Right renal cortex interstitium (tissue), 3 donors: ENCODE measurements at regions not wholly inside any gene's neighbourhood (a gene's known extent, or its start where the extent isn't known, plus 50 kb on each side); places are given as distances from the start of the nearest gene placed in this dataset.
A peak's percentile ranks its signal among the peaks of the same experiment; 100 is the strongest.
"Not testable (repeated sequence)": the region's sequence is repeated elsewhere in the genome, so short reads cannot be mapped to it uniquely, and the experiment has no call there.

Source experiments
- DNase-seq, 3 donors: peaks; one replicate each; pipeline ENCODE4 v3.0.0-alpha.2; 2013; ENCODE audit warnings: low read depth in 3 of 3, low spot score in 2 of 3

DNA sequence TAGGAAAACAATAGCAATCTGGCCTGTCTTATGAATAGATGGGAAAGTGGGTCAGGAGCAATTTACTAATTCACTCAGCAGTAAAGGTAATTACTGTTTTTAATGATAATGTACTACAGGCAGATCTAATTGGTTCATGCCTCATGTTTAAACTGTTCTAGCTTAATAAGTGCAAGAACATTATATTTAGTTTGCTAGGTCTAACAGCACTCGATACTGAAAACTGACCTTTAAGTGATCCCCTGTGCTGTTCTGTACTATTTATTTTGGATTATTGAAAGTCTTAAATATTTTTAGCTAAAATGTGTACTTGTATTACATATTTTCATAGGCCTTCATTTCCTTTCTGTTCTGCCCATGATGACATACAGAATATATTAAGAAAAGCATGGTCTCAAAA is 998.0 kb upstream of the GJE1 start:
- DNase-seq = no peak

GRCh38 chr6:141133836-141134235 is 998.9 kb upstream of the GJE1 start:
- no peak for DNase-seq

DNA sequence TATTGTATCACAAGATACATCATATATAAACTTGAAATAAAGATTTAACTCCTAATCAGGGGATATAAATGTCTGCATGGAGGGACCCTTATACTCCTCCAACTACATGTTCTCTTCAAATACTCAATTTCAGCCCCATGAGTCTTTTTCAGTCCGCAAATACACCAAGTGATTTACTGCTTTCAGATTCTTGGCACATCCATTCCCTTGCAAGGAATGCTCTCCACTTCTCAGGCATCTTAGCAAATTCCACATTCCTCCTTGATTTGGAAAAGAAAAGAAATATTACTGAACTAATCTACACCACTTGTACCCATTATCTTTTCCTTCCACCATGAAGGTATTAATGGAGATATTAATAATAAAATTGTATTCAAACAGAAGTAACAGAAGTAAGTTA is 999.4 kb upstream of the GJE1 start:
- DNase-seq = no peak

DNA sequence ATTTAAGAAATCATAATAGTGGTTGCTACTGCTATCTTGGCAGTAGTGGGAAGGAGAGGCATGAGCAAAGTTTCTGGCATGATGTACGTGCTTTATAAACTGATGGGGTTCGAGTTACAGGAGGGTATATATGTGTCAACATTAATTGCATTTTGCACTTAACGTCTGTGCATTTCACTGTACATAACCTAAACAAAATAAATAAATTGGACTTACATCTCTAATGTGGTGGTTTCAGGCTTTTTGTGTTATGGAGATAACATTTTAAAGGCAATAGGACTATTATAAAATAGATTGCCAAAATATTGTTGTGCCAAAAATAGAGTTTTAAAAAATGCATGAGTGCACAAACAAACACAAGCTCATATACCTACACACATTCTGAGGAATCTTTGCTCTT is 1001.1 kb upstream of the GJE1 start:
- no peak for DNase-seq

DNA sequence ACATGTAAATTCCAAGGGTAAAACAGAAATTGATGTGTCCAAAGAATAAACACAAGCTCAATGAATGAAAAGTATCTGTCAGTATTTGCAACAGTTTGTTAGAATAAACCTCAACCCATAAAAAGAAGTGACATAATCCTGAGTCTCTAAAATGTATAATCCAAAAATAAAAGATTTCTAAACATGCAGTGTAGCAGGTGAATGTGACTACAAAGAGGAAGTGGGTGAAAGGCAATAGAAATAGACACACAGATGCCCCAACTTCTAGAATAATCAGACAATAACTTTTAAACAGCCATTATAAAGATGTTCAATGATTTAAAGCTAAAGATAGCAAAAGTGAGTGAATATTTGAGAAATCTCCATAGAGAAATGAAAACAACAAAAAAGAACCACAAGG is 1009.2 kb upstream of the GJE1 start:
- DNase-seq = no peak

GRCh38 chr6:141123049-141123448 is 1009.7 kb upstream of the GJE1 start:
- no peak for DNase-seq

DNA sequence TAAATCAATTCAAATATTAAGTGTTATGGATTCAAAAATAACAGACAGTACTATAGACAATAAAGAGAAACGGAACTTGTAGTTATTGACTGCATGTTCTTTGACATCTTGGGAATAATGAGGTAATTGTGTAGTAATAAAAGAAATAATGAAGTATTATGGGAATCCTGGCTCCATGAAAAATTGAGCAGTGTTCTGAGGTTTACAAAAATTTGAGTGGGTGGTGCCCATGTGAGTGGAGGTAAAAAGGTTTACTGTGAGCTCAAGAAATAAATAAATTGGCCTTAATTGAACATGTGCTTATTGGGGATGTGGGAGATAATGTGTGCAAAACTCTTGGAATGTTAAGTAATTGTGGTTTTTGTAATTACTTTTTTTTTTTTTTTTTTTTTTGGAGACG is 1013.7 kb upstream of the GJE1 start:
- DNase-seq = no peak

DNA sequence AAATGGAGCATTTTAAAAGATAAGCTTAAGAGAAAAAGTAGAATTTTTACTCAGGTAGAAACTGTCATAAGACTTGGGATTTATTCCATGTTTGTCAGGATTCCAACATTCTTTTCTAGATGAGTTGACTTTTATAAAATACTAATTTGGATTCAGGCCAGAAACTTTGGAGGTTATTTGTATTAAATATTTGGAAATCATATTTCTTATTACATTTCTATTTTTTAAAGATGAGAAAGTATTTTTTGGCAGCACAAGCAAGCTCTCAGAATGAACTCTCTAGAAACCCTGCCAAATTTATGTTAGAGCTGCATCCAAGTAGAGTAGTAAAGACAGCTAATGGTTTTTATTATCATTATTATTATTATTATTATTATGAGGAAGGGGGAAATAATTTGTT is 1014.9 kb upstream of the GJE1 start:
- DNase-seq = no peak

- DNase-seq = no peak
Measured at GRCh38 chr6:141110481-141110880, 1022.2 kb upstream of the GJE1 start.

DNA sequence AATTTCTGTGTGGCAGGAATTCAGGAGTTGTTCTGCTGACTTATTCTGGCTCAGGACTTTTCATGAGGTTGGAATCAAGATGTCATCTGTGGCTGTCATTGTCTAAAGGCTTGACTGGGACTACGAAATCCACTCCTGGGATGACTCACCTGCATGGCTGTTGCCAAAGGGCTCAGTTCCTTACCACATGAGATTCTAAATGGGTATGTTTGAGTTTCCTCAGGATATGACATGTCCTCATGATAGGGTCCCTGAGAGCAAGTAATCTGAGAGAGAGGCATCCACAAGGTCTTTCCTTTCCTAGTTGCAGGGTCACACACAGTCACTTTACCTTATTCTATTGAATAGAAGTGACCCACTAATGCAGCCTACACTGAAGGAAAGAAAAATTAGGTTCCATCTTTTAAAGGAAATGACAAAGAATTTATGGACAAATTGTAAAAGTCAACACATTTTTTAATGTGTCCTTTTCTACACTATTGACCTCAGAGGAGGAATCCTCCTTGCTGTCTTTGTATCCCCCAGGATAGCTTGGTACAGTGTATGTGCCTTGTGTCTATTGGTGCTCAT is 1025.0 kb upstream of the GJE1 start:
- DNase-seq = no peak

- peak; percentile 2 to 15 (median 5) for DNase-seq
Measured at GRCh38 chr6:141105481-141105880, 1027.2 kb upstream of the GJE1 start.

- DNase-seq = no peak
Measured at GRCh38 chr6:141103246-141103645, 1029.5 kb upstream of the GJE1 start.

DNA sequence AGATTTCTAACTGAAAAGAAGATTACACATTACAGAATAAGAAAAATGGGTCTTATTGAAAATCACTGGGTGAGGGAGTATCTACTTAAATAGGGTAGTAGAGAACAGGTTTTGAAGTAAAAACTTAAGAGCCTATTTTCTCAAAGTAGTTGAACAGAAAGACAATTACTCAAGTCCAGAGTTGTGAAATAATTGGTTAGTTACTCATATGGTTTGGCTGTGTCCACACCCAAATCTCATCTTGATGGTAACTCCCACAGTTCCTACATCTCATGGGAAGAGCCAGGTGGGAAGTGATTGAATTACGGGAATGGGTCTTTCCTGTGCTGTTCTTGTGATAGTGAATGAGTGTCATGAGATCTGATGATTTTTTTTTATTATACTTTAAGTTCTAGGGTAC is 1035.3 kb upstream of the GJE1 start:
- no peak for DNase-seq

DNA sequence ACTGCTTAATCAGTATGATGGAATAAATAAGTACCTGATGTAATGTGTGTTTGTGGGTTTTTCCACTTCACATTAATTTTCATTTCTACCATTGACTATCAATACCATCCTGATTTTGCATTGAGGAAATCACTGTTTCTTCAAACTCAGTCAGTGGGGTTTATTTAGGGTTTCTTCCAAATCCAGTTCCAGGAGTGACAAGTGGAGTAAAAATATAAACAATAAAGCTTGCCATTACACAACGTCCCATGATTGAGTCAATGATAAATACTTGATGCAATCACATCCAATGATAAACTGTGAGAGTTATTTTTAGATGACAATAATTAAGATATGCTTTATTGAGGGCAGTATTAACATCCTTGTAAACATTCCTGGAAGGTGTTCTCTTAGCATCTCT is 1037.4 kb upstream of the GJE1 start:
- DNase-seq = no peak

GRCh38 chr6:141088171-141088570 is 1044.6 kb upstream of the GJE1 start:
- no peak for DNase-seq

GRCh38 chr6:141077355-141078333 is 1055.1 kb upstream of the GJE1 start:
- DNase-seq = no peak

GRCh38 chr6:141057761-141058160 is 1075.0 kb upstream of the GJE1 start:
- DNase-seq = no peak

DNA sequence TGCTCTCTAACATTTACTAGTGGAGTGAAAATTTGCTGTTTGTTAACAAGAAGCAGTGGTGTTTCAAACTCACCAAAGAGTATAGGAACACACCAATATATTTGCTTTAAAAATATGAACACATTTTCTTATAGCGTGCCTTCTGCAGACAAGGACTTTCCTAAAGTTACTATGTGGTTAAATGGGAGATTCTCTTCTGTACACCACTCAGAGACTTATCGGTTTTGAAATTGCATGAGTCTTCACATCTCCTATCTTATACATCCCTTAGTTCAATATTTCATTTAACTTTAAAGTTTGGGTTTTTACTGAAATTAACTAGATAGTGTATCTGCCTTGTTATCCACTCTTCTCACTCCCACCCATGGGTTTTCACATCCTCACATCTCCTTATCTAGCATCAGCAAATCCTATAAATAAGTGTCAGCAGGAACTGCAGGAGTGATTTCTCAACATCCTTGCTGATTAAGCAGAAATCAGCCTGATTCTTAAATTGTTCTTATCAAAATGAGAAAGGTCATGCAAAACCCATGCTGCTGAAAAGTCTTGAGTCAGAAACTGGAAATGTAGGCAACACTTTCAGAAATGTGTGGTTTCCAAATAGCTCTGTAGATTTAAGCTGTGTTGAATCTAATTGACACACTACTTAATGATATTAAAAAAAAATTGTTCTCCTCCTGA is 1075.6 kb upstream of the GJE1 start:
- DNase-seq = no peak

GRCh38 chr6:141050471-141050870 is 1082.3 kb upstream of the GJE1 start:
- DNase-seq = no peak

DNA sequence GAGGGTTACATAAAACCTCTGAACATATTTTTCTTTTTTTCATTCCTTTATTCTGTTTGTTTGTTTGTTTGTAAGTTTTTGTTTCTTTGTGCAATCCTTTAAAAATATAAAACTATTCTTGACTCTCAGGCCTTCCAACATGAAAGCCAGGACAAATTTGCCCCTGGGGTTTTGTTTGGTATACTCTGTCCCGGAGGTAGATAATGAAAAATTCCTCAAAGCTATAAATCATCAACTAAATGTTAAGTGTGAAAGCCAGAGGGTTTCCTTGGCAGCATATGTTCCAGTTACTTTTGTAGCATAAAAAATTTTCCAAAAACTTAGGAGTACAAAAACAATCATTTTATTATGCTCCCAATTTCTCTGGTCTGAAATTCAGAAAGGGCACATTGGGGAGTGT is 1084.3 kb upstream of the GJE1 start:
- DNase-seq = no peak

DNA sequence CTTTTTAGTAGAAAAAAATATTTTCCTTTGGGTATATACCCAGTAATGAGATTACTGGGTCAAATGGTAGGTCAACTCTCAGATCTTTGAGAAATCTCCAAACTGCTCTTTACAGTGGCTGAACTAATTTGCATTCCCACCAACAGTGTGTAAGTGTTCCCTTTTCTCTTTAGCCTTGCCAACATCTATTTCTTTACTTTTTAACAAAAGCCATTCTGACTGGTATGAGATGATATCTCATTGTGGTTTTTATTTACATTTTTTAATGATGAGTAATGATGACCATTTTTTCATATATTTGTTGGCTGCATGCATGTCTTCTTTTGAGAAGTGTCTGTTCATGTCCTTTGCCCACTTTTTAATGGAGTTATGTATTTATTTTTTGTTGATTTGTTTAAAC is 1086.2 kb upstream of the GJE1 start:
- not testable (repeated sequence) for DNase-seq

GRCh38 chr6:141041596-141042087 is 1091.1 kb upstream of the GJE1 start:
- DNase-seq = no peak
